Sigmoid colon (tissue), 6 donors: ENCODE measurements at regions not wholly inside any gene's neighbourhood (a gene's known extent, or its start where the extent isn't known, plus 50 kb on each side); places are given as distances from the start of the nearest gene placed in this dataset.

Experiments
- DNase-seq: peaks from one replicate; pipeline ENCODE4 v3.0.0-alpha.2; 2019
- H3K27ac ChIP-seq, 4 donors: fragments of 200-600 bp; sonication (generic); one replicate each; pipeline ENCODE4 v1.5.1; 2016 to 2019; ENCODE audit warnings: mild to moderate bottlenecking in 1 of 4
- H3K27me3 ChIP-seq, 3 donors: fragments of 200-600 bp; sonication (generic); one replicate each; pipeline ENCODE4 v1.5.1; 2019; ENCODE audit warnings: mild to moderate bottlenecking in 1 of 3
- H3K36me3 ChIP-seq, 4 donors: fragments of 200-600 bp; sonication (generic); one replicate each; pipeline ENCODE4 v1.5.1; 2016 to 2019
- H3K4me1 ChIP-seq, 4 donors: fragments of 200-600 bp; sonication (generic); one replicate each; pipeline ENCODE4 v1.5.1; 2017 to 2019
- H3K4me3 ChIP-seq, 4 donors: fragments of 200-600 bp; sonication (generic); one replicate each; pipeline ENCODE4 v1.5.1; 2017 to 2019; ENCODE audit warnings: mild to moderate bottlenecking in 2 of 4, moderate library complexity in 1 of 4
- H3K9me3 ChIP-seq, 4 donors: fragments of 200-600 bp in 3 of 4; sonication (generic) in 3 of 4; one replicate each; pipeline versions ENCODE4 v1.5.1 to v1.6.1; 2013 to 2019
- EP300 ChIP-seq, 4 donors: sonication (generic); formaldehyde crosslinking; IDR thresholded peaks; one replicate each; pipeline ENCODE4 v1.6.1; 2017; ENCODE audit warnings: antibody characterized with exemption in 4 of 4
- POLR2A ChIP-seq, 2 donors: fragments of 450-650 bp; IDR thresholded peaks; one replicate each; pipeline ENCODE4 v1.6.1; 2016; ENCODE audit warnings: antibody characterized with exemption in 2 of 2, mild to moderate bottlenecking in 2 of 2, moderate library complexity in 2 of 2
- POLR2AphosphoS5 ChIP-seq, 4 donors: sonication (generic); formaldehyde crosslinking; IDR thresholded peaks; one replicate each; pipeline ENCODE4 v1.6.1; 2017; ENCODE audit warnings: antibody characterized with exemption in 4 of 4
- WGBS, 2 donors: extraction: QIAGEN DNeasy Blood & Tissue Kit; methylation state at CpG; one replicate each; pipeline ENCODE4 v1.1.7; 2013; 5-methylcytosine and 5-hydroxymethylcytosine counted together
- intact Hi-C: fragments of 100-400 bp; cut with DNase I; formaldehyde crosslinking; loops from one replicate; pipeline ENCODE4 v1.15.1; 2023
- TF ChIP-seq, protein P1 (sequence below), 4 experiments: fragments of 450-650 bp in 3 of 4; fragments of 200-600 bp in 1 of 4; IDR thresholded peaks; one replicate each; pipeline ENCODE4 v1.5.1; 2016 to 2019; ENCODE audit warnings: antibody characterized with exemption in 4 of 4, mild to moderate bottlenecking in 3 of 4, moderate library complexity in 2 of 4
- donor health status: healthy with polysubstance abuse.
- donor health status: healthy.

DNA sequence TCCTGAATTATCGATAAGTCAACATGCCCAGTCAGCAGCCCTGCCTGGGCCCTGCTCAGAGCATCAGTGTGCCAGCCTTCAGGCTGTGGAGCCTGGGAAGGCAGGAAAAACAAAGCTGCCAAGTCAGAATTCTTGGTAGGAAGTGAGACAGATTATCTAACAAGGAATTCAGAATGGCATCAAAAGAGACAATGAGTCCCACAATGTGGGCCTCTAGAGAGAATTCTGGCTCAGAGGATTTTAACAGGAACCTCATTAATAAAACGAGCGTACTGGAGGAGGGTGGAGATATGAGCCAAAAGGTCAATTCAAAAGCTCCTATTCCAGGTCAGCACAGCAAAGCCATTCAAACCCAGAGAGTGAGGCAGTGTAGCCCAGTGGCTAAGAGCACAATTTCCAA lies 327.6 kb upstream of the MMADHC start:
- H3K4me1 ChIP-seq, result no peaks in the 10 kb centered on the region
- no peaks in the 10 kb centered on the region for H3K27me3 ChIP-seq
- intact Hi-C loops, result no loop called here
- H3K36me3 ChIP-seq, result no peaks in the 10 kb centered on the region
- H3K4me3 ChIP-seq, result no peak overlapping the region
- no peak overlapping the region for H3K27ac ChIP-seq
- no peak for DNase-seq
- no peaks in the 10 kb centered on the region for H3K9me3 ChIP-seq
- no peak for TF ChIP-seq POLR2AphosphoS5 (IDR thresholded peaks at IDR 0.05)
- TF ChIP-seq POLR2A (IDR thresholded peaks at IDR 0.05), result no peak
- TF ChIP-seq, protein P1, sequence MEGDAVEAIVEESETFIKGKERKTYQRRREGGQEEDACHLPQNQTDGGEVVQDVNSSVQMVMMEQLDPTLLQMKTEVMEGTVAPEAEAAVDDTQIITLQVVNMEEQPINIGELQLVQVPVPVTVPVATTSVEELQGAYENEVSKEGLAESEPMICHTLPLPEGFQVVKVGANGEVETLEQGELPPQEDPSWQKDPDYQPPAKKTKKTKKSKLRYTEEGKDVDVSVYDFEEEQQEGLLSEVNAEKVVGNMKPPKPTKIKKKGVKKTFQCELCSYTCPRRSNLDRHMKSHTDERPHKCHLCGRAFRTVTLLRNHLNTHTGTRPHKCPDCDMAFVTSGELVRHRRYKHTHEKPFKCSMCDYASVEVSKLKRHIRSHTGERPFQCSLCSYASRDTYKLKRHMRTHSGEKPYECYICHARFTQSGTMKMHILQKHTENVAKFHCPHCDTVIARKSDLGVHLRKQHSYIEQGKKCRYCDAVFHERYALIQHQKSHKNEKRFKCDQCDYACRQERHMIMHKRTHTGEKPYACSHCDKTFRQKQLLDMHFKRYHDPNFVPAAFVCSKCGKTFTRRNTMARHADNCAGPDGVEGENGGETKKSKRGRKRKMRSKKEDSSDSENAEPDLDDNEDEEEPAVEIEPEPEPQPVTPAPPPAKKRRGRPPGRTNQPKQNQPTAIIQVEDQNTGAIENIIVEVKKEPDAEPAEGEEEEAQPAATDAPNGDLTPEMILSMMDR (IDR thresholded peaks at IDR 0.05), result no peak
- TF ChIP-seq EP300 (IDR thresholded peaks at IDR 0.05), result no peak
- WGBS, 2 donors, result 87 to 90% methylated on average over 3 of the region's 3 CpGs

DNA sequence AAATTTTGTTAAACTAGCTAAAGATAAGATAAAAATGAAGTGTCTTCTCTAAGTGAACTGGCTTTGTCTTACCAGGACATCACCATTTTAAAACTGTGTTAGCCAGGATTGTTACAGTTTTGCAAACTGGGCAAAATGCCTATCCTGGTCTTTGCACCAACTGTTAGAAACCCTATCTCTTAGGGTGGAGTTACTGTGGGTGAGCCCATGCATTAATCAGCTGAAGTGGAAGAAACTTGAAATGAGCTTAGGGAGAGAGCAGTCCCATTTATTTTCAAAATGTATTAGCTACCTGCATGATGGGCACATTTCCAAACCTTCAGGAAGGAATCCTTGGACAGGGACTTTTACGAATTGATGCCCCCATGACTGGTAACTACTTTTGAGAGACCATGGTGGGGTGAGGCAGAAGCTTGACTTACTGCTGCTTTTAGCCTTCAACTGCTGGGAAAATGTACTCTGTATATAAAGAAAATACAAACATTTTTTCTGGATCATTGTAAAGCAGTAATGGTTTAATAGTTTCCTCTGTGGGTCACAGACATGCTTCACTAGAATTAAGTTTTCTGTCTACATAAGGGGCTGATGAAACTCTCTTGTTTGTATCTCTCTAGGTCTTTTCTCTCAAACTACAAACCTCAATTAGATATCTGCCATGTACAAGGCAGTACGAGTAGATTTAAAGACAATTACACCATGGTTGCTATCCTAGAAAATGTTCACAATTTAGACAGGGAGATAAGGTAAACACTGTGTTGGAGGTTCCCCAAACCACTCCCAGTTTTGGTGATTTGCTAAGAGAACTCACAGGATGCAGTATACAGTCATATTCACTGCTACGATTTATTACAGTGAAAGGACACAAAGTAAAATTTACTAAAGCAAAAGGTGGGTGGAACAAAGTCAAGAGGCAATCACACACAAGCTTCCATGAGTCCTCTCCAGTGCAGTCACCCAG lies 321.4 kb upstream of the MMADHC start:
- WGBS, 2 donors, result 21 to 56% methylated on average over 3 of the region's 3 CpGs
- TF ChIP-seq, protein P1 (IDR thresholded peaks at IDR 0.05), result no peak
- no peak for TF ChIP-seq POLR2AphosphoS5 (IDR thresholded peaks at IDR 0.05)
- TF ChIP-seq POLR2A (IDR thresholded peaks at IDR 0.05), result no peak
- TF ChIP-seq EP300 (IDR thresholded peaks at IDR 0.05), result no peak
- intact Hi-C loops, result no loop called here

DNA sequence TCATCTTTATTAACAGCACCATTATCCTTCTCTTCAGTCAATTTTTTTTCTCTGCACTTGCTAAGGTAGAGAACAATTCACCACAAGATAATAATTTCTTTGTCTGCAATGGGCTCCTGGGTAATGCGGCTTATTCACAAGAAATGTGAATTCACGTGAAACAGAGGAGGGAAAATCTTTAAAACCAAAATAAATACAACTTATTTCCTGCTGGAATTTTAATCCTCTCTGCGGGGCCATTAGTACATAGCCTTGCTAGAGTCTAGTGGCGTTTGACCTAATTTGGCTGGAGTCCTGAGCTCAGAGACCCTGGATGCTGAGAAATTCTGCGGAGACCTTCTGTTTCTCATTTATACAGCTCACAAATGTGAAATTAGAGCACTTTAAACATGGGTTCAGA lies 319.3 kb upstream of the MMADHC start:
- Histone ChIP-seq H3K4me3 (no peak overlapping the region), H3K27ac (no peak overlapping the region), H3K4me1 (peaks cover 0 to 9% (median 6%) of the 10 kb centered on the region in 4 donors), H3K9me3 (no peaks in the 10 kb centered on the region), H3K36me3 (no peaks in the 10 kb centered on the region), H3K27me3 (no peaks in the 10 kb centered on the region)
- TF ChIP-seq POLR2AphosphoS5 (IDR thresholded peaks at IDR 0.05), result no peak
- no peak for TF ChIP-seq EP300 (IDR thresholded peaks at IDR 0.05)
- TF ChIP-seq, protein P1 (IDR thresholded peaks at IDR 0.05), result no peak
- TF ChIP-seq POLR2A (IDR thresholded peaks at IDR 0.05), result no peak
- 84 to 89% methylated on average over 5 of the region's 5 CpGs for WGBS, 2 donors
- intact Hi-C loops, result no loop called here
- DNase-seq, result no peak

More for the DNA sequence above, 321.4 kb upstream of the MMADHC start:
- Histone ChIP-seq H3K9me3 (no peaks in the 10 kb centered on the region), H3K4me1 (peaks cover 0 to 9% (median 6%) of the 10 kb centered on the region in 4 donors), H3K27ac (no peak overlapping the region), H3K36me3 (no peaks in the 10 kb centered on the region), H3K4me3 (no peak overlapping the region), H3K27me3 (no peaks in the 10 kb centered on the region)
- no peak for DNase-seq

GRCh38 chr2:149904352-149905175 lies 317.0 kb upstream of the MMADHC start:
- 77 to 81% methylated on average over 7 of the region's 7 CpGs for WGBS, 2 donors
- Histone ChIP-seq H3K27me3 (no peaks in the 10 kb centered on the region), H3K4me3 (no peak overlapping the region), H3K9me3 (no peaks in the 10 kb centered on the region), H3K36me3 (no peaks in the 10 kb centered on the region), H3K27ac (no peak overlapping the region), H3K4me1 (peaks cover 0 to 9% (median 6%) of the 10 kb centered on the region in 4 donors)
- TF ChIP-seq POLR2AphosphoS5 (IDR thresholded peaks at IDR 0.05), result no peak
- TF ChIP-seq EP300 (IDR thresholded peaks at IDR 0.05), result no peak
- TF ChIP-seq POLR2A (IDR thresholded peaks at IDR 0.05), result no peak
- TF ChIP-seq, protein P1 (IDR thresholded peaks at IDR 0.05), result no peak
- DNase-seq, result no peak
- intact Hi-C loops, result no loop called here
